NCI-H2227 (cell line): ENCODE measurements at regions not wholly inside any gene's neighbourhood (a gene's known extent, or its start where the extent isn't known, plus 50 kb on each side); places are given as distances from the start of the nearest gene placed in this dataset.

Experiments
- DNase-seq: peaks from one replicate; lab custom pipeline; 2025; ENCODE audit not compliant: unreplicated experiment; lab: John Stamatoyannopoulos, UW

DNA sequence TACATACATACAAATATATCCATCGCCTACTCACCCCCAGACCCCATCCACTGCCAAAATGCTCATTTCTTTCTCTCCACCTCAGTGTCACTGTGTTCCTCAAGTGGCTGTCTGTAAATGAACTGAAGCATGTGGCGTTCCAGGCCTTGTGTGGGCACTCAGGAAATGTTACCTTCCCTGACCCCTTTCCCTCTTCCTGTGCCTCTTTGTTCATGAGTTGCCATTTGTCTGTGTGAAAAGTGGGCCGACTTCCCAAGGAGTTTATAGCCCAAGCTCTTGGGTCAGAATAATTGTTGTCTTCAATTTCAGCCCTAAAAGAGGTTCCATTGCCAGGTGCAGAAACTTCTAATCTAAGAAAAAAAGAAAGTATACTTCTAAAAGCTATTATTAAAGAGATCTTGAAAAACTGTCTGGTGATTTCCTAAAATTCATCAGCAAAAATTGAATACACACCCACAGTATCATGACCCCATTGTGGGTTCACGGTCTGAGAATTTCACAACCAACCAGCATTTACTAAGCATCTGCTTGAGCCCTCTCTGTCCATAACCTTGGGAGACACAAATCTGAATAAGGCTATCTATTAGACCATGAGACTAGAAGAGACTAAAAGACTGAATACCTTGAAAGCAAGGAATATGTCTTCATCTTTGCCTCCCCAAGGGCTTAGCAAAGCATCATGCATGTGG lies 201.4 kb upstream of the EEA1 start:
- DNase-seq, result no peak

DNA sequence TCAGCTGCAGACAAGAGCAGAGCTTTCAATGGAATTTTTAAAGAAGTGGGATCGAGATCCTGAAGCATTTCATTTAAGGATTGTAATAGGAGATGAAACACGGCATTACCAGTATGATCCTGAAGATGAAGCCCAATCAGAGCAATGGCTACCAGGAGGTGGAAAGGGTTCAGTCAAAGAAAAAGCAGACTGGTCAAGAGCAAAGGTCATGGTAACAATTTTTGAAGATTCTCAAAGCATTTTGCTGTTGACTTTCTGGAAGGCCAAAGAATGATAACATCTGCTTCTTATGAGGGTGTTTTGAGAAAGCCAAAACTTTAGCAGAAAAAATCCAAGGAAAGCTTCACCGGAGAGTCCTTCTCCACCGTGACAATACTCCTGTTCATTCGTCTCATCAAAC lies 204.3 kb upstream of the EEA1 start:
- no peak for DNase-seq

DNA sequence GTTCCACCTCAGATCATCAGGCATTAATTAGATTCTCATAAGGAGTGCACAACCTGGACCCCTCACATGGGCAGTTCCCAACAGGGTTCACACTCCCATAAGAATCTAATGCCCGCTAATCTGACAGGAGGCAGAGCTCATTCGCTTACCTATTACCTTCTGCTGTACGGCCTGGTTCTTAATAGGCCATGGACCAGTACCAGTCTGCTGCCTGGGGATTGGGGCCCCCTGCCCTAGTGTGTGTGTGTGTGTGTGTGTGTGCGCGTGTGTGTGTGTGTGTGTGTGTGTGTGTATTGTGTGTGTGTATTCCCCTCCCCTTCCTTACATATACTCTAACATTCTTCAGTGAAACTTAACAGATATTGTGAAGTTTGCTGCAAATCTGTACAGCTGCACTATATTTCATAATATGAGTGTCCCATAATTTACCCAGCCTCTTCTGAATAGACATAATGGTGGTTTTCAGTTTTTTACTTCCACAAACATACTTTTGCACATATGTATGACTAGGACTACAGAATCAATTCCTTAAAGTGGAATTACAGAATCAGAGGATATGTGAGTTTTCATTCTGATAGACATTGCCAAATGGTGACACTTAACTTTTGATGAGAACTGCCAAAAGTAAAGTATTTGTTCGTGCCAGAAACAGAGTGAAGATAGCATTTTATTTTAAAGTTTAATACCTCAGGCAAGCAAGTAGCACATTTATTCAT lies 205.2 kb upstream of the EEA1 start:
- DNase-seq, result no peak

DNA sequence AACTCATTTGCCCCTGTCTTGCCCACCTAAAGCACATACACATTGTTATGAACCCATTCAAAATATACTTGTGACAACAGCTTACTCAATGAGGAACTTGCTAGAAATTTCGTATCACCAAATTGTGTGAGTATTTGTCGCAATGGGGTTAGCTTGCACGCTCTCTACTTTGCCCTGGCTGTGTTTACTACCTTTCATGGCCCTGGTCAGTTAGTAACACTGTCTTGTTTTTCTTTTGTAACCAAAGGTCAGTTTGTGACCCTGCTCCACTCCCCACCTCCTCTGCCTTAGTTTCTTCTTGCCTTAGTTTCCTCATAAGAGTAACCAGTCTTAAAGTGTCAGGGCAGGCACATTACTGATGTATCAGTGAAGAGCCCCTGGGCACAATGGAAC lies 205.8 kb upstream of the EEA1 start:
- no peak for DNase-seq

DNA sequence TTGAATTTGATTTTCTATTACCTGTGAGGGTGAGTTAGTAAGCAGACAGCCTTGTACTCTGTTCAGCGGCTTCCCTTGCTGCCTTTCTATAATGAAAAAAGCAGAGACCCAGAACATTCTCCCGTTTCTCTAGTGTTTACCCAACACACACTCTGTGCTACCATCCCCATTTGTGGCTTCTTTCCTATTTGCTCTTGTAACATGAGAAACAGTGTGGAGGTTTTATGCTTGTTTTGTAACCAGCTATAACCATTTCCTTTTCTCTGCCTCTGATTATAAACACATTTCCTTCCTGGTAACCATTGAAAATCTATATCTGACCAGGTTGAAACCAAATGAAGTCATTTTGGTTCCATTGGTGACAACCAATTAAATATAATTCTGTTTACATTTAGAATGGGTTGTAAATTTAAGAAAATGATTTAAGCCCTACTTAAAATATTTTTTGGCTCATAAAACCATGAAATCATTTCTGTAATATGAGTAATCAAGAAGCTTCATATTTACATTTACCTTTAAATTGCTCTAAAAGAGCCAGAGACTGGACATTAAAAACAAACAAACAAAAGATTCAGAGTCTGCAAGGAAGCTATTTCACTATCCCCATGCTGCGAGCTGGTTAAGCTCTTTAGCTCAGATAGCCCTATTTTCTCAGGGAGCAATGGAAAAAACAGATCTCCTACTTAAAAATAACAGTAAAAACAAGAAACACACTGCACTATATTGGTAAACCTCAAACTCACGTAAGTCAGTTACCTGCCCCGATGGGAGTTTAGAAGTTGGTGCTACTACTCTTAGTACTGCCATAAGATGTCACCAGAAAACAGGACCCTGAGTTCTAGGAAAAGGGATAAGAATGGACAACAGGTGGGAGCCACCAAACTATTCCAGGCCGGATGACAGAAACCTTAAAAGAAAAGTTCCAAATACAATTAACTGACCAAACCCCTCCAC lies 206.5 kb upstream of the EEA1 start:
- DNase-seq, result no peak

DNA sequence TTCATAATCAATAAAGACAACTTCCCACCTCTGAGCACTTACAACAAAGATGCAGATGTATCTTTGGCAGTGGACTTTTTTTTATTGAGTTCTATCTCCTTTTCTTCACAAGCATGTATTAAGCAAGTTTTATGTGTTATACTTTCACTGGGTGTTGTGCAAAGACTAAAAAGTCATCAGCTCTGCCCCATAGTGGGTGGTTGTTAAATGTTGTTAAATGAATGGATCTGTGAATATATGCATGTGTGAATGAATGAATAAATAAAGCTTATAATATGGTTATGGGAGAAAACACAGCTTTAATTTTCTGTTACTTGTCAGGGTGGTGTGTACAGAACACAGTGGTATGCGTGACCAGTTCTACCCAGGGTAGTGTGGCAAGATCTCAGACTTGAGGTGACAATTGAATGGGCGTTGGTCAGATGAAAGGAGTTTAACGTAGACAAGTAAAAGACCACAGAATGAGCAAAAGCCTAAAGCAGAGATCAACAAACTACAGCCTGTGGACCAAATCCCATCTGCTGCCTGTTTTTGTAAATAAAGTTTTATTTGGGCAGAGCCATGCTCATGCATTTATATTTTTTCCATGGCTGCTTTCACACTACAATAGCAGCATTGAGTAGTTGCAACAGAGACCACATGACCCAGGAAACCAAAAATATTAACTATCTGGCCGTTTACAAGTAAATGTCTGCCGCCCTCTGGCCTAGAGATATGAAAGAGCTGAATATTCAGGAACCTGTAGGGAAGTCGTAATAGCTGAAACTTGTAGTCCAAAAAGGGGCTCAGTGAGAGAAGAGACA lies 207.4 kb upstream of the EEA1 start:
- DNase-seq, result no peak

DNA sequence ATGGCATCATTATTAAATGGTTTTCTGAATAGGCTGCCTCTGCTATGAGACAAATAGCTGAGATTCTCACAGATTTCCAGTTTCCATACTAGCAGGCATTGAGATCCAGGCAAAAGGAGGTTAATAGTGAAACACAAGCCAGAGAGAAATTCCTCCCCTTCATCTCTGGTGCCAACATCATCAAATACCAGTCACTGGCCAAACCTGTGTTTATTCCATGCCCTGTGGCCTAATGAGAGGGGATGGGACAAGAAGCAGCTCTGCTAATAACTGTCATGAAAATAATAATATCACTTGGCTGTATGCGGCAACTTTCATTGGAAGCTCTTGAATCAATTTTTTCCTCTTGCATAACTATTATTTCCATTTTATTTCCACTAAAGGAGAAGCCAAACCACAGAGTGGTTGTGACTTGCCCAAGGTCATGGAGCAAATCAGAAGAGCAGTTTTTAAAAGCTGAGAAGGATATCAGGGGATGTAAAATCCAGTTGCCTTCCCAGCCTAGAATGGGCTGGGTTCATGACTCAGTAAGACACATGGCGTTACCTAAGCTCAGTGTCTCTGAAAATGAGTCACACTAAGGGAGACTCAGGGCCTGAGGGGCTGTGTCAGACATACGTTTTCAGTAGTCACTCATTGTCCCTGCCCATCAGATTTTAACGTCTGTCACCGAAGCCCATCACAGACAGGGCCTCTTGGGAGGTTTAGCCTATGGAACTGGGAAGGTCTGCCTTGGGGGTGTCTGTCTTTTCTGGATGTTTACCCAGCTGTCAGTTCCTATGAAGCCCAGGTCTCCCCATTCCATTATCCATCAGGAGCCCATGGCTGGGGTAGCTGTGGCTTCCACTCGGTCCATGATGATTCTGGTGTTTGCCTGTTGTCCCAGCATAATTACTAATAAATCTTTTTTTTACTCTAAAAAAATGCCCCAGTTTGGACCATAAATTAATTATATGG lies 208.8 kb upstream of the EEA1 start:
- no peak for DNase-seq

DNA sequence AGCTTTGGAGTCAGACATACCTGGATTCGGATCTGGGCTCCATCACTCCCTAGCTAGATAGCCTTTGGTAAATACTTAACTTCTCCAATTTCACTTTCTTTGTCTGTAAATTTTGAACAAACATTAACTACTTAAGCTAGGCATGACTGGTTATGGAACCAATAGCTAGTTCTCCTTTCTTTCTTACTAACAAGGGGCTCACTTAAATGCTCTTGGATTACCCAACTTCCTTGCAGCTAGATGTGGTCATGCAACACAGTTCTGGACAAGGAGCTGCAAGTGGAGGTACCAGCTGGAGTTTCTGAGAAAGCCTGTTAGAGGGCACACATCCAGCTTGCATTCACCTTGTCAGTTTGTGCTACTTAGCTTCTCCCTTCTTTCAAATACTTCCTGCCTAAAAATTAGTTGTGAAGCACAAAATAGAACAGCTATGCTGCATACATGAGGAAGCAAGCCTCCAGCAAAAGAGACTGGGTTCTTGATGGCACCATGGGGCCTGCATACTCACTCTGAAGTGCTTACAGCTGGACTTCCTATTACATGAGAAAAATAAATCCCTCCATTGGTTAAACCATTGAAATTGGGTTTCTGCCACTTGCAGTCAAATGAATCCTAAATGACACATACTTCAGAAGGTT lies 210.1 kb upstream of the EEA1 start:
- DNase-seq, result no peak

DNA sequence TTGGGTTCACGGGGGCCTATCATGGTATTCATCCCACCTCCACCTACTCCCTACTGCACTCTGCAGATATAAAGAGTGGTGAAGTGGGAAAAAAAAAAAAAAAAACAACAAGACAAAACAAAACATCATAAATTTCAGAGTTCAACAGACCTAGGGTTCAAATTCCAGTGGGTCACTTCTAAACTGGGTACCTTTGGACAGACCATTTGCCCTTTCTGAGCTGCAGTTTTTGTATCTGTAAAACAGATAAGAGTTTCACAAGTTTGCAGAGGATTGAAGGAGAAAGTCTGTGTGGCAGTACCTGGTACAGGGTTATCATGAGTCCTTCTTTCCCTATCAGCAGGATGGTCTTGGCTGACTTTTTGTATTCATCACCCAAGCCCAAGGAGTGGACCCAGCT lies 211.2 kb upstream of the EEA1 start:
- no peak for DNase-seq

DNA sequence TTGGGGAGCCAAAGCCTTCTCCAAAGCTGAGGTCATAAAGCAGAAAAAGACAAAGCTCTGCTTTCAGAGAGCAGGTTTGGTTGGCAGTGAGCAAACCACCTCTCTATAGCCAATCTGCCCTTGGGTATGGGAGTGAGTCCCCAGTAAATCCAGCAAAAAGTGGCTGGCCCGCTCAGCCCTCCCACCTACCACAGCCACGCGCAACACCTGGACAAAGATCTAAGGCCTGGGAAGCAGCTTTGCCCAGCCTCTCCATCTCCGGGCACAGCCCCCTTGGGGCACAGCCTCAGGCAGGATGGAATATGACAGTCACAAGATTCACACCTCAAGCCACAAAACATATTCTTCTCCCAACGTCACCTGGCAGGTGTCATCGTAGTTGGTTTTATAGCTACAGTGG lies 211.7 kb upstream of the EEA1 start:
- no peak for DNase-seq

DNA sequence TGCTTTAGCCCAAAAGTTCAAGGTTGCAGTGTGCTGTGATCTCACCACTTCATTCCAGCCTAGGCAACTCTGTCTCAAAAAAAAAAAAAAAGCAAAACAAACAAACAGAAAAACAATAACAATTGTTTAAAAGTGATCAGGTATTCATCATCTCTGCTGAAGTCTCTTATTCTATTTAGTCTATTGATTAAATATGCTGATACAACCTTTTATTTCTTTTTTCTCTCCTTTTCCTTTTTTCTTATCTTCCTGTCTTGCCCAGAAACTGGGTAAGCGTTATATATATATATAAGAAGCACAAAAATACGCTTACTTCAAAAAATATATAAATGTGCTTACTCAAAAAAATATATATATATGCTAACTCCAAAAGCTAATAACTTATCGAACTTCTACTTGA lies 213.8 kb upstream of the EEA1 start:
- DNase-seq, result no peak

DNA sequence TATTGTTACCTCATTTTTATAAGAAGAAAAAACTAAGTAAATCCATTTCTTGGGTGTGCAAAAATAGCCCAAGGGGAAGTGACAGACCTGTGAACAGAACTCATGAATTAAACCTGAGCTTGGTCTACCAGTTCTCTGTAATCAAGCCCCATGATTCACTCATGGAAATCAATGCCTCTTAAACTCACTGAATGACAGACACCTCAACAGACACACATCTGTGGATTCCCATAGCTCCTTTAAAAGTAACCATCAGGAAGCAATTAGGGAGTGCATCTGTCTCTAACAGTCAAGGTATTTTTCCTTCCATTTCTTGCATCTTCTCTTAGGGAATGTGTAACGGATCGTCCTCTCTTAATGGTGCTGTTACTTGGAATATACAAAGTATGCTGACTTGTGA lies 215.0 kb upstream of the EEA1 start:
- DNase-seq, result no peak

DNA sequence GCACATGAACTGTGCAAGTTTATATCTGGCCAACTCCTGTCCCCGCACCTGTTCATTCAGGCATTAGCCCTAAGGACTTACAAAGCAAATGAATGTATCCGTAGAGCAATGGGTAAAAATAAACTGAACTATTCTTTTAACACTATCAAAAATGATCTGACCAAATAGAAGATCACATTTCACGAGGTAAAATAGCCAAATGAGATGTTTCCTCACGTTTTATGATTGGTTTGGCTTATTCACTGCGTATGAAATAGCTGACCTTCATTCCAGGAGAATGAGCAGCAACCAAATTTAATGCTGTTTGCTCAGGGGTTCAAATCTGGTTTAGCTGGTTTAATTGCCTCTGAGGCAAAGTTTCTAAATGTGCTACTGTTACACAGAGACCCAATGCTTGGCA lies 216.0 kb upstream of the EEA1 start:
- no peak for DNase-seq

DNA sequence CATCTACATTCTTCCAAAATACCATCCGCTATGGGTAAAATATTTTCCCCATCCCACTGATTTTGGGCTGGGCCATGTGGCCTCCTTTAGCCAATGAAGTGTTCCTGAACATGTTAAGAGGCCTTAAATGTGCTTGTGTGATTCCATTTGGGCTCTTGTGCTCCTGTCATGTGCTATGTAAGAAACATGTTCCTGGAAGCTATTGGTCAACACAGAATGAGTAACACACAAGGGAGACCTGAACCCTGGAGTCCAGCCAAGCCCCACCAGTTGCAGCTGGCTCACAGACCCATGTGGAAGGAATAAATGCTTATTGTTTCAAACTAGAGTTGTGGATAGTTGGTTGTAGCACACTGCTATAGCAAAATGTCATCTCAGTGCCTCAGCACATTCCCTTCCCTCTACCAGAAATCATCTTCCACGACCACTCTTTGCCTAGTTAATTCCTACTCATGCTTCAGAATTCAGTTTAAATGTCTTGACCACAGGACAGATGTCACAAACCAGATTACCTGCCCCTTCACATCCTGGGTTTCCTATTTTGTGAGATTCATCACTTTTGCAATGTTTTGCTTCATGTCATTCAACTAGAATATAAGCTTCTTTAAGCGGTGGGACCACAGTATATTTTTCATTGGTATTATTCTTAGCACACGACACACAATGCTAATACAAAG lies 217.3 kb upstream of the EEA1 start:
- no peak for DNase-seq

DNA sequence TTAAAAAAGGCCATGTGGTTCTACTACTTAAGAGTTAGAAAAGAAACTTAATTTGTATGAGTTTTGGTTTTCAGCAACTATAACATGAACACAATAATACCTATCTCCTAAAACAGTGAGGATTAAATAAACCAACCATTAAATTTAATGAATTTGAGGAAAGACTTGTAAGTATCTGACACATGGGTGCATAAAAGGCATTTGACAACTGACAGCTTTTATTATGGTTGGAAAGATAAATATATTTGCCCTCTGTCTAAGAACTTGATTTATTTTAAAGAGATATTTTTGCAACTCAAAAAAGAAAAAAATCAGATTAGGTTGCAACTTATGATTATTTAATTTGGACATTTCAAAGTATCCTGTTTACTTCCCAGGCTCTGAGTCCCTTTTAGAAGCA lies 217.9 kb upstream of the EEA1 start:
- no peak for DNase-seq

DNA sequence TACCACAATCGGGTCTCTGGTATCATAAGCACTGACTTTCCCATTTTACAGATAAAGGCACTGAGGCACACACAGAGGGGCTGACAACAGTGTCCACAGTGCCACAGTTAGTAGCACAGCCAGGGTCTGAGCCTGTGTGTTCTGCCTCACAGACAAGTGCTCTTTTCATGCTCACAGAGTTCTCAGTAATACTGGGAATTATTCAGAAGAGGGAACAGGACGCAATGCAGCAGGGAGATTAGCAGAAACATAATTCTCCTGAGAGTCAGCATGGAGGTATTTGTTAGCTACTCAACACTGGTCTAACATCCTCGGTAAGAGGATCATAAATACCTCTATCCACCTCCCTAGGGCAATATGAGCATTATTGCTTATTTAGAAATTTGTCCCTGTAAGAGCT lies 219.3 kb upstream of the EEA1 start:
- no peak for DNase-seq

DNA sequence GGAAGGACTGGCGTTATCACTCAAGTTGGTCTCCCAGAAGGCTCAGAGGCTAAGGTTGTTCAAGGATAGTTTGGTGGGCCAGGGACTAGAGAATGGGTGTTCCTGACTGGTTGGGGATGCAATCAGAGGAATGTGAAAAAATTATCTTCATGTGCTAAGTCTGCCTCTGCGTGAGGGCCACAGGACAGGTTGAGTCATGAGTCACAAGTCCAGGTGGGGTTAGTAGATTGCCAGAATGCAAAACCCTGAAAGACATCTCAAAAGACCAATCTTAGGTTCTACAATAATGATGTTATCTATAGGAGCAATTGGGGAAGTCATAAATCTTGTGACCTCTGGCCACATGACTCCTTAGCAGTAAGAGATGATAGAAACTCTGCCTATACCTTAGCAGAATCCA lies 220.1 kb upstream of the EEA1 start:
- DNase-seq, result no peak

DNA sequence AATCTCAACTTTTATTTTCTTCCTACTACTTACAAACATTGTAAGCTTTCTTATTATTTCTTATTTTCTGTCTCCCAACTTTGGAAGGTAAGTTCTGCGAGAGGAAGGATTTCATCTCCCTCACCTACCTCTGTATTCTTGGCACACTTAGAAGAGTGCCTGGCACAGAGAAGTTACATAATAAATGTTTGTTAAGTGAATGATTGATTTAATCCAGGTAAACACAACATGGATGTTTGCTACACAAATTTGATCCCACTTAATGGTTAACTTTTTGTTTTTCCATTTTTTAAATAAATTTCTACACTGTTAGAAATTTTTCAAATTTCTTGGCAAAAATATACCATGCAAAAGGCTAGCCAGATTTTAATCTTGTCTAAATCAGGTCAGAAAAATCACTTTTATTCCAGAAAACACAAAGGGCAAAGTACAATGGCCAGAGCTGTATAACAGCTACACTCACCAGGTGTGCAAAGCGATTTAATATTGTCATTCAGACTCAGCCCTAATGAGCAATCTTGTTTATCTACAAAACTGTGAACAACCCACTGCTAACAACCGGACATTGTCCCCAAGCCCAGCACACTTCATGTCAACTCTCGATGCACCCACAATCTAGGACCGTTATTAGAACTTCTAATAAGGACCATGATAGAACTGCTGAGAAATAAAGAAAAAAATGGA lies 222.1 kb upstream of the EEA1 start:
- no peak for DNase-seq
